ENCODE measurements at regions not wholly inside any gene's neighbourhood (a gene's known extent, or its start where the extent isn't known, plus 50 kb on each side); places are given as distances from the start of the nearest gene placed in this dataset.

DNA sequence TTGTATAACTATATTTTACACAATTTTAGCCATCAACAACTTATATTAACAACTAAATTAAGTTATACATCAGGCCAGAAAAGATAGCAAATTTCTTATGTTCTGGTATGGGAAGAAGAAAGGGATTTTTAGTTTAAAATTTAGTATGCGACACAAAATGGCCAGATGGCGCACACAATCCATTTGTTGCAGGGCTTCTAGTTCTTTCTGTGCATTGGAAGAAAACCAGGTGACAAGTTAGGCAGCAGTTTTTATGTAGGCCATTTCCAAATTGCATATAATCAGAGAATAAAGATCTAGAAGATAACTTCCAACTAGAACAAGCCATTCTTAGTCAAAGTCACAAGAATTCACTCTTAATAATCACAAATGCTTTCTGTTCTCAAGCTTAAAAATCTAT lies 230.1 kb upstream of the ZNF717 start:
- H3K36me3 ChIP-seq (replicated peaks; ENCODE audit: low read depth, low read length): no peaks in the 10 kb centered on the region
- no peaks in the 10 kb centered on the region for H4K20me1 ChIP-seq (ENCODE audit: insufficient read depth, low read length)
- TF ChIP-seq, protein P1, sequence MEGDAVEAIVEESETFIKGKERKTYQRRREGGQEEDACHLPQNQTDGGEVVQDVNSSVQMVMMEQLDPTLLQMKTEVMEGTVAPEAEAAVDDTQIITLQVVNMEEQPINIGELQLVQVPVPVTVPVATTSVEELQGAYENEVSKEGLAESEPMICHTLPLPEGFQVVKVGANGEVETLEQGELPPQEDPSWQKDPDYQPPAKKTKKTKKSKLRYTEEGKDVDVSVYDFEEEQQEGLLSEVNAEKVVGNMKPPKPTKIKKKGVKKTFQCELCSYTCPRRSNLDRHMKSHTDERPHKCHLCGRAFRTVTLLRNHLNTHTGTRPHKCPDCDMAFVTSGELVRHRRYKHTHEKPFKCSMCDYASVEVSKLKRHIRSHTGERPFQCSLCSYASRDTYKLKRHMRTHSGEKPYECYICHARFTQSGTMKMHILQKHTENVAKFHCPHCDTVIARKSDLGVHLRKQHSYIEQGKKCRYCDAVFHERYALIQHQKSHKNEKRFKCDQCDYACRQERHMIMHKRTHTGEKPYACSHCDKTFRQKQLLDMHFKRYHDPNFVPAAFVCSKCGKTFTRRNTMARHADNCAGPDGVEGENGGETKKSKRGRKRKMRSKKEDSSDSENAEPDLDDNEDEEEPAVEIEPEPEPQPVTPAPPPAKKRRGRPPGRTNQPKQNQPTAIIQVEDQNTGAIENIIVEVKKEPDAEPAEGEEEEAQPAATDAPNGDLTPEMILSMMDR (IDR thresholded peaks at IDR 0.05; ENCODE audit: low read depth, low read length): no peak
- TF ChIP-seq EZH2phosphoT487 (IDR thresholded peaks at IDR 0.05; ENCODE audit: low read depth): no peak
- no peak overlapping the region for H2AFZ ChIP-seq (ENCODE audit: low read depth, low read length)
- H3K4me2 ChIP-seq (ENCODE audit: low read length): no peak overlapping the region
- no peak overlapping the region for H3K27ac ChIP-seq (ENCODE audit: low read length)
- no peaks in the 10 kb centered on the region for H3K9me3 ChIP-seq (ENCODE audit: insufficient read depth, low read length)
- no peak overlapping the region for H3K9ac ChIP-seq (ENCODE audit: low read length)
- H3K79me2 ChIP-seq (ENCODE audit: low read length): no peaks in the 10 kb centered on the region
- H3K4me1 ChIP-seq (ENCODE audit: low read length): no peaks in the 10 kb centered on the region
- no peaks in the 10 kb centered on the region for H3K27me3 ChIP-seq (ENCODE audit: low read depth, low read length)
- H3K4me3 ChIP-seq (ENCODE audit: low read length): no peak overlapping the region

DNA sequence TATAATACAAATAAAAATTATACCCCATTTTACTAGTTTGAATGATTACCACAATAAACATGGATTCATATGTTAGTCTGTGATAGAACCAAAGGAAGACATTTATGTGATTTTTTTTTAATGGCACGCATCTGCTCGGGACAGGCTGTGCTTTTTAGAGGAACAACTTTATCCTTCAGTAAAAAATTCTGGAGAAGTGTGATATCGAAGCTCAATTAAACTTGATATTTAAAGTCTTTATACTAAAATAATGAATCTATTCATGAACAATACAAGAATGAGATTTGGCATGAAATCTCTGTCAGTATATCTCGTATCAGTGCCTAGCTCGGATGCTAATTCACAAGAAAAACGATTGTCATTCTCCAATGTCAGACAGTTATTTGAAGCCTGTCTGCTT lies 230.8 kb upstream of the ZNF717 start:
- Histone ChIP-seq H3K27me3 (ENCODE audit: low read depth, low read length) (no peaks in the 10 kb centered on the region), H3K4me1 (ENCODE audit: low read length) (no peaks in the 10 kb centered on the region), H3K4me3 (ENCODE audit: low read length) (no peak overlapping the region), H3K27ac (ENCODE audit: low read length) (no peak overlapping the region), H3K4me2 (ENCODE audit: low read length) (no peak overlapping the region), H4K20me1 (ENCODE audit: insufficient read depth, low read length) (no peaks in the 10 kb centered on the region), H2AFZ (ENCODE audit: low read depth, low read length) (no peak overlapping the region), H3K9me3 (ENCODE audit: insufficient read depth, low read length) (no peaks in the 10 kb centered on the region), H3K9ac (ENCODE audit: low read length) (no peak overlapping the region), H3K79me2 (ENCODE audit: low read length) (no peaks in the 10 kb centered on the region), H3K36me3 (replicated peaks; ENCODE audit: low read depth, low read length) (no peaks in the 10 kb centered on the region)
- TF ChIP-seq, protein P1 (IDR thresholded peaks at IDR 0.05; ENCODE audit: low read depth, low read length): no peak
- TF ChIP-seq EZH2phosphoT487 (IDR thresholded peaks at IDR 0.05; ENCODE audit: low read depth): no peak

DNA sequence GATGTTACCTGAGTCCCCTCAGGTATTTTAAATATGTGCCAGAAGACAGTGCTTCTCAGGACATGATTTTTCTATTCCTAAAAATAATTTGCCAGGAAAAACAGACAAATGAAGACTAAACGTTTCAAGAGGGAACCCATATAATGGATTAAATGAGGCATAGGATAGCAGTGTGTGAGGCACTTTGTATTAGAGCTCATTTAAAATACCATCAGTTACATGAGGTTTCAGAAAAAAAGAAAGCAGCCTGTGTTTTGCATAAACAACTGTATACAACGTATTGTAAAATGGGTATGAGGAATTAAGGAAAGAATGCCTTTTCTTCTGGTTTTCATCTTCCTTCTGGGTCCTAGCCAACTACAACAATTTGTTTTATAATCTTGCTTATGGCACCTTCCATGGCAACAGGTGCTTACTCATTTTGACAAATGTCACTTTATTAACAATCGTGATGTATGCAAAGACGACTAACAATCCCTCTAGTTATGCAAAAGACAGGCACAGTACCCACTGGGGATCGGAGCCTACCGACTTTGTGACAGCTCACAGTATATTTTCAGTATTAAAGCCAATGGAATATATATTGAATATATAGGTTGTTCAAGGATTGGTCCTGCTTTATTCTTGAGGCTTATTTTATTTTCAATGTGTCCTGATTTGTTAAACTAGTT lies 231.6 kb upstream of the ZNF717 start:
- no peak for TF ChIP-seq EZH2phosphoT487 (IDR thresholded peaks at IDR 0.05; ENCODE audit: low read depth)
- TF ChIP-seq, protein P1 (IDR thresholded peaks at IDR 0.05; ENCODE audit: low read depth, low read length): no peak
- H3K27ac ChIP-seq (ENCODE audit: low read length): no peak overlapping the region

DNA sequence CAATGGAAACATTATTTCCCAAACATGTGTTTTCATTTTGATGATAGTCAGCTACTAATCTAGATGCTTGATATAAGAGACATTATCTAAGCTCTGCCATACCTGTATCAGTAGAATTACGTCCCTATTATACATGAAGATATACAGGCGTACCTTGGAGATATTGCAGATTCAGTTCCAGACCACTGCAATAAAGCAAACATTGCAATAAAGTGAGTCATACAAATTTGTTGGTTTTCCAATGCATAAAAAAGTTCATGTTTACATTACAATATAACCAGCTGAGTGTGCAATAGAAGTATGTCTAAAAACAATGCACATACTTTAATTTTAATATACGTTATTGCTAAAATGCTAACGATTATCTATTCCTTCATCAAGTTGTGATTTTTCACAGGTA lies 236.0 kb upstream of the ZNF717 start:
- Histone ChIP-seq H2AFZ (ENCODE audit: low read depth, low read length) (no peak overlapping the region), H3K79me2 (ENCODE audit: low read length) (no peaks in the 10 kb centered on the region), H3K9ac (ENCODE audit: low read length) (no peak overlapping the region), H3K4me2 (ENCODE audit: low read length) (no peak overlapping the region), H3K9me3 (ENCODE audit: insufficient read depth, low read length) (no peaks in the 10 kb centered on the region), H3K36me3 (replicated peaks; ENCODE audit: low read depth, low read length) (no peaks in the 10 kb centered on the region), H3K27me3 (ENCODE audit: low read depth, low read length) (no peaks in the 10 kb centered on the region), H3K4me1 (ENCODE audit: low read length) (no peaks in the 10 kb centered on the region), H3K4me3 (ENCODE audit: low read length) (no peak overlapping the region), H3K27ac (ENCODE audit: low read length) (no peak overlapping the region), H4K20me1 (ENCODE audit: insufficient read depth, low read length) (no peaks in the 10 kb centered on the region)
- TF ChIP-seq, protein P1 (IDR thresholded peaks at IDR 0.05; ENCODE audit: low read depth, low read length): no peak
- TF ChIP-seq EZH2phosphoT487 (IDR thresholded peaks at IDR 0.05; ENCODE audit: low read depth): no peak

More for the DNA sequence above, 231.6 kb upstream of the ZNF717 start:
- Histone ChIP-seq H3K27me3 (ENCODE audit: low read depth, low read length) (no peaks in the 10 kb centered on the region), H3K9me3 (ENCODE audit: insufficient read depth, low read length) (no peaks in the 10 kb centered on the region), H3K36me3 (replicated peaks; ENCODE audit: low read depth, low read length) (no peaks in the 10 kb centered on the region), H3K4me1 (ENCODE audit: low read length) (no peaks in the 10 kb centered on the region), H4K20me1 (ENCODE audit: insufficient read depth, low read length) (no peaks in the 10 kb centered on the region), H3K9ac (ENCODE audit: low read length) (no peak overlapping the region), H2AFZ (ENCODE audit: low read depth, low read length) (no peak overlapping the region), H3K4me3 (ENCODE audit: low read length) (no peak overlapping the region), H3K79me2 (ENCODE audit: low read length) (no peaks in the 10 kb centered on the region), H3K4me2 (ENCODE audit: low read length) (no peak overlapping the region)

All from OCI-LY3 (cell line).